Muscle of arm (tissue), 1 donor: ENCODE measurements at regions not wholly inside any gene's neighbourhood (a gene's known extent, or its start where the extent isn't known, plus 50 kb on each side); places are given as distances from the start of the nearest gene placed in this dataset.
"Not testable (repeated sequence)": the region's sequence is repeated elsewhere in the genome, so short reads cannot be mapped to it uniquely, and the experiment has no call there.

Experiments
- DNase-seq: peaks from one replicate; pipeline ENCODE4 v3.0.0-alpha.2; 2013

DNA sequence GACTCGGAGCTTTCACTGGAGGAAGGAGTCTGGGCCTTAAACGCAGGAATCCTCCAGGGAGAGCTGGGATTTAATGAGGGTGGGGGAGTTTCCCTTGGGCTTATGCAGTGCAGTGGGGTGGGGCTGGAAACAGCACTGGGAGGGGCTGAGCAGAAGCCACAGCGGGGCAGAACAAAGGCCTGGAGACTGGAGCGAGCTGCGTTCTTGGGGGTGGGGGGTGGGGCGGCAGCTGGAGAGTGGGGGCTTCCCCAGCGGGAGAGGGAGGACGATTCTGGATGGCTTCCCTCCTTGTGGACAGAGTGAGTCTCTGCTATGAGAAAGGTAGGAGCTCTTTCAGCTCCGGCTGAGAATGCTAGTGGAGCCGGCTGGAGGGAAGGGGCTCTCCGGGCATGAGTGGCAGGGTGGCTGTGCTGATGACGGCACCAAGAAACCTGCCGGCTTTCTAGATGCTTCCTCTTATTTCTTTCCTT is 406.0 kb downstream of the SEC14L1 start:
- no peak for DNase-seq

DNA sequence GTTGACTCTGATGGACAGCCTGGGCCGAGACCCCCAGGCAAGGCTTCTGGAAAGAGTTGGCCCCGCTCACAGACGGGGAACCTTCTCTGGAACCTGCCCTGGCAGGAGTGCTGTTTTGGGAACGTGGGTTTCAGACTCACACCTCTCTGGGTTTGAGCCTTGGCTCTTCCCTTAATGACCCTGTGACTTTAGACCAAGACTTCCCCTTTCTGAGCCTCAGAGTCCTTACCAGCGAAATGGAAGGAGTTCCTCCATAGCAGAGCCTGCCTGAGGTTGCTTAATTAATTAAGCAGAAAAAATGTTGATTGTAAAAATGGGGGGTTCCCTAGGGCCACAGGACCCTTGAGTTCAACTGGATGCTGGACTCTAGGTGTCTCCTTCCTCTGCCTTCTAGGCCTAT is 408.2 kb downstream of the SEC14L1 start:
- DNase-seq, result no peak

DNA sequence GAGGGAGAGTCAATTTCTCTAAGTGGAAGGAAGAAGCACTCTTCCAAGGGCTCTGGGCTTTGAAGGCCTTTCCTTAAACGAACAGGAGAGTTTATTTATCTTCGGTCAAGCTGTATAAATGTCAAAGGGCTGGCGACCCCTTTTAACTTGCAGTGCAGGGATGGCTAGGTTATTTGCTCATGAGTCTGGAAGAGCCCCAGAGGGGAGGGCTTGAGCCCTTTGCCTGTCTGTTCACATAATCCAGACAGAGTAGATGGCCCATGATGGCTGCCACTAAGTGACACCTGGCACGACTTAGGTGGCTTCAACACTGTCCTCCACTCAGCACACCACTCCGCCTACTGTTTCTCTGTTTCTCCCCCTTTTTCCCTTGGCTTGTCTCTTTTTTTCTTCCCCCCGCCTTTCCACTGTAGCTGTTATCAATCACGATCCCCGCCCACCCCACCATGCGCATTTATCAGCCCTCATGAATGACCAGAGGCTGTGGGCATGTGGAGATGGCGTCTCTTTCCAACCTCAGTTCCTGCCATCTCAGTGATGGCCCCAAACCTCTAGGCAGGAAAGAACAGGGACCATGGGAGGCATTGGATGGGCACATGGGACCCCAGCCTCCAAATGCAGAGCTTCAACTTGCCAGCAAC is 408.7 kb upstream of the TNRC6C start:
- no peak for DNase-seq

DNA sequence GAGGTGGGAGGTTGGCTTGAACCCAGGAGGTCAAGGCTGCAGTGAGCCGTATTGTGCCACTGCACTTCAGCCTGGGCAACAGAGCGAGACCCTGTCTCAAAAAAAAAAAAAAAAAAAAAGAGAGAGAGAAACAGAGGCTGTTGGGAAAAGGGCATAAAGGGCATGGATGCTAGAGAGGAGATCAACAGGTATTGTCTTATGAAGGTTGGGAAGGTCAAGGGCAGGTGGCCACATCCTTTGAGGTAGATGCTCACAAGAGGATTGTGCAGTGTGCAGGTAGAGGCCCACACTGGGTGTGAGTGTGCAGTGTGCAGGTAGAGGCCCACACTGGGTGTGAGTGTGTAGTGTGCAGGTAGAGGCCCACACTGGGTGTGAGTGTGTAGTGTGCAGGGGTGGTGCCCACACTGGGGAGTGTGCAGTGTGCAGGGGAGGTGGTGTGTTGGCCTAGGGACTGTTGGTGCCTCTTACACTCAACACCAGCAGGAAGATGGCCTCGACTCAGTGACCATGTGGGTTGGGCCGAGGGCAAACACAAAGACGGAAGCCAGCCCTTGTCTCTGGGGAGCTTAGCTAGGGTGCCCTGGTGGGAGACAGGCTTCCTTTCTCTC is 404.9 kb upstream of the TNRC6C start:
- DNase-seq, result no peak

DNA sequence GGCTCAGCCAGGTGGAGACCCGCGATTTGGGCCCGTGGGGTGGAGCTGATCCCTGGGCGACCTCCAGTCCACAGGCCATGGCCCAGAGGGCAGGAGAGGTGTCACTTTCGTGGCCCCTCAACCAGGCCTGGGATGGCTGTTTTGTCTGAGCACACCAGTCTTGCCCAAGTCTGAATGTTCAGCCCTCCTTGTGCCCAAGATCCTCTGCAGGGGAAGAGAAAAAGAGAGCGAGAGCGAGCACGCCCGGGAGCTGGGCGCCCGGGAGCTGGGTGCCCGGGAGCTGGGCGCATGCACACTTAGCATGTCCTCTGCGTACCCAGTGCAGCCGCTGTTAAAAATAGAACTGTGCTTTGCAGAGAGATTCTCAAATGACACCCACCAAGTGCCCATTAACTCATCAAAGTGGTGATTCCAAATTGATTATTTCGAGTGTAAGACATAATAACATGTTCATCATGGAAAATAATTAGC is 403.3 kb upstream of the TNRC6C start:
- DNase-seq, result no peak

DNA sequence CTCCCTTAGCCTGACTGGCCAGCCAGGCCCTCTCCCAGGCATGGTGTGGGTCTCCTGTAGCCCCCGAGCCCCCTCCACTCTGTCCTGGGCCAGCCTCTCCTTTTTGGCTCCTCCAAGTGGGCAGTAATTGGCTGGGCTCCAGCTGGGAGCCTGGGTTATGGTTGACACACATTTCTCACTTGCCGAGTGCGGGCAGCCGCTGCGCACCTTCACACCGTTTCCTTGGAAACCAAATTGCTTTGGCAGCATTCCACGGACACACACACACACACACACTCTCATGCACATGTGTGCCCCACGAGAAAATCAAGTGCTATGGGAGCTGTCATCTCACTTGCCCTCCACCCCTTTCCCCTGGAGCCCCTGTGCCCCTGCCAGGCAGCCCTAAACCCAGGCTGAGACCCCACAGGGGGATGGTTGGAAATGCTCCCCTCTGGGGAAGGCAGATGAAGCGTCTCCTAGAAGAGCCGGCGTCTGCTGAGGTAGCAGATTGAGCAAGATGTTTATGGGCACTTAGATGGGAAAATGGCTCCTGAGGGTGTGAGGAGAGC is 402.7 kb upstream of the TNRC6C start:
- DNase-seq, result peak; percentile 41

DNA sequence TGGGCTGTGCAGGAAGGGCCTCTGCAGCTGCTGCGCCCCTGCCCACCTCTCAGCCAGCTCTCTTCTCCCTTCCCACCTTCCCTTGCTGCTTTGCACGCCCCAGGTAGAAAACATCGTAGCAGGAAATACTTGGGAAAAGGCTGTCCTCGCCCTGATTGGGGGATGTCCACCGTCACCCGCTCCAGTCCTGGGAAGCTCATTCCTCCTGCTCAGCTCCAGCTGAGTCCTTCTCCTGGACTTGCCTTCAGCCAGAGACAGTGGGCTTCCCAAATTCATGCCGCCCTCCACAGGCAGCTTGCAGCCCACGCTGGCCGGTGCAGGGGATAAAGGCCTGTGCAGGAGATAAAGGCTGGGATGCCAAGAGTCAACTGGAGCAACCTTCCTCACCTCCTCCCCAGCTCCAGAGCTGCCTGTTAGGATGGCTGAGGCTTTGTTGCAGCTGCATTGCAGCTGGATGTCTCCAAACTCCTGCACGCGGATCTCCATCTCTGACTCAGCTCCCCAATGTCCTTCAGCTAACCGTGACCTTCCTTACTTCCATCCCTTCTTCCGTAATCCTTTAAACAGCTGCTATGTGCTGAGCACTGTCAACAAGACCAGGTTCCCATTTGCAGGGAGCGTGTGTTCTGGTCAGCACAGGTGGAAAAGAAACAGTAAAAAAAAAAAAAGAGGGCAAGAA is 402.0 kb upstream of the TNRC6C start:
- peak; percentile 43 for DNase-seq

DNA sequence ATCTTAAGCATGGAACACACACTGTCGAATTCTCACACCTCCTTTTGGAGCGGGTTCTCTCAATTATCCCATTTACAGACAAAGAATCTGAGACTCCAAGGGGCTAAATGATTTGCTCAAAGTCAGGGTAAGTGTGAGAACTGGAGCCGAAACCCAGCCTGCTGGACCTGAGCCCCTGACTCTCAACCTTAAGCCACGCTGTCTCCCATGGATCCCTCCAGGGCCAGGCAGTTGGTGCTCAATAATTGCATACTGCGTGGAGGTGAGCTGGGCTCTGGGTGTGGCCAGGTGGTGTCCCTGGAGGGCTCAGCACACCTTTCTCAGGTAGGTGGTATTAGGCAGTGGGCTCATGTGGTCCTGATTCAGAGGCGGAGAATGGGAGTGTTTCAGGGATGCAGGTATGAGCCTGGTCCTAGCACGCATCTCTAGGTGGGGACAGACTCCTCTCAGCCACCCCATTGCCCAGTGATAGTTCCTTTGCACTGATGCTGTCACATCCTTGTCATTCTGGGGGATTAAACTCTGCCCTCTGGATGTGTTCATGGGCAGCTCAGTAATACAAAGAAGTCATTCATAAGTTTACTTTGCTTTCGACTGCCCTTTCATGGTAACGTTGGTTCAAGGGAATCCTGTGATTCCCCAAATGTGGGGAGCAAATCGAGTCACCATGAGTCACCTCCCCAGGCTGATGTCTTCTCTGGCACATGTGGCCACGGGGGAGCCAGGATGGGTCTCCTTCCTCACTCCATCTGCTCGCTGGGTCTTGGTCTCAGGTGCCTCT is 399.5 kb upstream of the TNRC6C start:
- DNase-seq, result no peak

DNA sequence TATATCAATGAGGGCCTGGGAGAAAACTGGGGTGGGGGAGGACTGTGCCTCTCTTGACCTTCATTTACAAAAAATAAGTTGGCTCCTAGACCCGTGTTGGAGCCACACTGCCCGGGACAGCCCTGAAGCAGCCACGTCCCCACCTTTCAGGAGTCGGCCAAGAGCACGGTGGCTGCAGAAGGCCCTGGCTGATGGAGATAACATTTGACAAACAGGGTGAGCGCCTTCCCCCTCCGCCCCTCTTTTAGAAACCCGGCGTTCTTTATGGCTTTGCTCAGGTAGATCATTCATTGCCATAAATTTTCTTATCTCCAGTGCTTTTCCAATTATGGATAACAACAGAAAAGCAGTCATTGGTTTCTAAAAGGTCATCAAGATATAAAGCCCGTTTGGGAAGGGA is 398.1 kb upstream of the TNRC6C start:
- DNase-seq, result no peak

DNA sequence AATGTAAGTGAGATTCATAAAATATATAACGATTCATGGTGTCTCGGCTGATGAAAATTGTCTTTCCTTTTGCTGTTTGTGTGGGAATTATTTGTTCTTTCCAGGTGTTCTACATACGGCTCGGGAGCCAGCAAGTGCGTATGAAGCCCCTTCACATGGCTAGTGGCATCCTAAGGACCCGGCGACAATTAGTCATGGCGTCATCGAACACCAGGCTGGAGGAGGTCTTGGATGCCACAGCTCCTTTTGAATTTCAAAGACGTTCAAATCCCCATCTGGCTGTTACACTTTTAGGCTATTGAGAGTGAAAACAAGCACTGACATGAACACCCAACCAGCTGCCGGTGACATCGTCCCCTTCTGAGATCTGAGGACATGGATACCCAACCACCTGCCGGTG is 397.7 kb upstream of the TNRC6C start:
- no peak for DNase-seq

DNA sequence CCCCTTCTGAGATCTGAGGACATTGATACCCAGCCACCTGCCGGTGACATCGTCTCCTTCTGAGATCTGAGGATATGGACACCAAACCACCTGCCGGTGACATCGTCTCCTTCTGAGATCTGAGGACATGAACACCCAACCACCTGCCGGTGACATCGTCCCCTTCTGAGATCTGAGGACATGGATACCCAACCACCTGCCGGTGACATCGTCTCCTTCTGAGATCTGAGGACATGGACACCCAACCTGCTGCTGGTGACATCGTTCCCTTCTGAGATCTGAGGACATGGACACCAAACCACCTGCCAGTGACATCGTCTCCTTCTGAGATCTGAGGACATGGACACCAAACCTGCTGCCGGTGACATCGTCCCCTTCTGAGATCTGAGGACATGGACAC is 396.1 kb upstream of the TNRC6C start:
- DNase-seq, result not testable (repeated sequence)

DNA sequence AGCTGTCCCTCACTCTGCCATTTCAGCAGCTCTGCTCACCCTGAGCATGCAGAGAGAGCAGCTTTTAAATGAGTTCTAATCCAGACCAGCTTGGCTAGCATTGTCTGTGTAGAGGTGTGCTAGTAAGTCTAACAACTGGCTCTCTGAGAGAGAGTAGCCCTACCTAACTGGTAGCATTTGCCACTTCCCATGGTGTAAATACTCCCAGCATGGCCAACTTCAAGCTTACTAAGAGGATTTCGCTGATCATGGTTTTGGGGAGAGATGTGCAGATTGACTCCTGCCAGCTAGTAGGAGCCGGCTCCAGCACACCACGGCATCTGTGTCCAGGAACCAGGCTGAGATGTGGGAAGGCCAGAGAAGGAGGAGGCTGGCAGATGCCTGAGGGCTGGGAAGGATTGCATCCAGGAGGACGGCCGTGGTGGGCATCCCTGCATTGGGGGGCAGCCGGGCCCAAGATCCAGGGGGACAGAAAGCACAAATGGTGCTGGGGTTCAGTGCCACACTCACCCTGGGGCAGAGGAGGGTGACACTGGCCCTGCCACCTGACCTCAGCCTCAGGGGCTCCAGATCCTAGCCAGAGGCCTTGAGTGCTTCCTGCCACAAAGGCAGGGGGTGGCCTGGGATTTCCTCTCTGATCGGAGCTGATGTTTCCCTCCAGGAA is 394.9 kb upstream of the TNRC6C start:
- no peak for DNase-seq

DNA sequence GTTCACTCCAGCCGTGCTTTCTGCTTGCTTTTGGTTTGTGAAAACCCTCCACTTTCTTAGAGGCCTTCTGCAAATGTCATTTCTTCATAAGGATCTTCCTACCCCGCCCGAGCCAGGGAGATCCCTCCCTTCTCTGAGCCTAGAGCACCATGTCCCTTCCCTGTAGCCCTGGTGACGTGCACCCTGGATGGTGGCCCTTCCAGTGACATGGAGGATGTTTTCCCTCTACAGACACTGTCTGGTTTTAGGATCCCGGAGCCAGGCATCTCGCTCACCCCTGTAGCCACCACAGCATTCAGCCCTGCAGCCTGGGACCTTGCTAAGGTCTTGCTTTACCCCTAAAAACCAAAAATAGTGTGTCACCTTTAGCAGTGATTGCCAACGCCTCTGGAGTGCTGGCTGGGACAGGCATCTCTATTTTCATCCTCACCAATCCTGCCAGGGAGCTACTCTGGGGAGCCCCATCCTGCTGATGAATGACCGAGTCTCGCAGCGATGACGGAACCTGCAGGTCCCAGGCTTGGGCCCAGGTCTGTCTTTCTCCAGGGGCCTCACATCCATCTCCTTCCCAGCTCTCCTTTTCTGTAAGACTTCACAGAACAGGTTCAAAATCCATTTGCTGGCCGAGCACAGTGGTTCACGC is 394.1 kb upstream of the TNRC6C start:
- DNase-seq, result no peak

DNA sequence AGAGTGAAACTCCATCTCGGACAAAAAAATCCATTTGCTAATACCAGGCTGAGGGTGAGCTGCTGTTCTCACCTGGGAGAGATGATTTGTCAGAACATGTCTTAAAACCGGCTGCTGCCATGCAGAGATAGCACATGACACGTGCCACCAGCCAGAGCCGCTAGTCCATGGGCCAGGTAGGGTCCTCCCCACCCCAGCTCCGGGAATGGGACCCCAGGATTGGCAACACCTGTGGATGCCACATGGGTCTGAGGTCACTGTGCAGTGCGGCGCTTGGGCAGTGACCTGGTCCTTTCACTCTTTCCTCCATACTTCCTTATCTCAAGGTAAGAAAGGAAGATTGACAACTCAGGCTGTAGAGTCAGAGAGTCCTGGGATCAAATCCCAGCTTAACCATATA is 393.3 kb upstream of the TNRC6C start:
- no peak for DNase-seq

DNA sequence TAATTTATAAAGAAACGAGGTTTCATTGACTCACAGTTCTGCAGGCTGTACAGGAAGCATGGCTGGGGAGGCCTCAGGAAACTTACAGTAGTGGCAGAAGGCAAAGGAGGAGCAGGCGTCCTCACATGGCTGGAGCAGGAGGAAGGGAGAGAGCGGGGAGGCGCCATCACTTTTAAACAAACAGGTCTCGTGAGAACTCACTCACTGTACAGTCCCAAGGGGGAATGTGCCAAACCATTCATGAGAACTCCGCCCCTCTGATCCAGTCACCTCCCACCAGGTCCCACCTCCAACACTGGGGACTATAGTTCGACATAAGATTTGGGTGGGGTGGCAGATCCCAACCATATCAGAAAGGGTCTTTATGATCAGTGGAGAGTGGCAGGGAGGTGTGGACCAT is 392.4 kb upstream of the TNRC6C start:
- no peak for DNase-seq

DNA sequence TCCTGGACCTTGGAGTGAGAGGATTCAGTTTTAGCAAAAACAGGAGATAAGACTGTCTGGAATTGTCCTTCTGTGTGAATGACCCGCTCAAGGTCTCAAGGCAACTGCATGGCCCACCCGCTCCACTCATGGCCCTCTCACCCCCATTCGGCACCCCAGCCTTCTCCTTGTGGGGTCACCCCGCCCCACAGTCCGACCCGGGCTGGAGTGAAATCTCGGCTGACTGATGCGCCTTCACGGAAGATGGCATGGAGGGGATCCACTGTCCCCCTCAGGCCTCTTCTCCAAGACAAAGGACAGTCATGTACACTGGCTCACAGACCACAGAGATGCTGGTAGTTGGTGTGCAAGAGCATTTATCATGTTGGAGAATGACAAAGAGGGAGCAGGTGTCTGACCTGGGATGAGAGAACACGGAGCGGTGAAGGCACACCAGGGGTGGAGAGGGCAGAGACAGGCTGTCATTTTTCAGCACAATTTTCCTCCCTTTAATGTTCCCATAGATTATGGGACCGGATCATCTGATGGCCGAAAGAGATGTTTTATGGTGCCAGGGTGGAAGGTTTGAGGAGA is 391.9 kb upstream of the TNRC6C start:
- no peak for DNase-seq

DNA sequence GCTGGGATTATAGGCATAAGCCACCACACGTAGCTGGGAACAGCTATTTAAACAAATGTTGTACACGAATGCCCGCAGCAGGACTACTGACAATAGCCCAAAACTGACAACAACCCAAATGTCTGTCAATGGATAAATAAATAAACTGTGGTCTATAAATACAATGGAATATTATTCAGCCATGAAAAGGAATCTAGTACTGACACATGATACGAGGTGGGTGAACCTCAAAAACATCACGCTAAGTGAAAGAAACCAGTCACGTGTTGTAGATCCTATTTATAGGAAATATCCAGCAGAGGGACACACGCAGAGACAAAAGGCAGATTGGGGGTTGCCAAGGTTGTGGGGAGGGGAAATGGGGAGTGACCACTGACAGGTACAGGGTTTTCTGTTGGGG is 390.0 kb upstream of the TNRC6C start:
- DNase-seq, result no peak

DNA sequence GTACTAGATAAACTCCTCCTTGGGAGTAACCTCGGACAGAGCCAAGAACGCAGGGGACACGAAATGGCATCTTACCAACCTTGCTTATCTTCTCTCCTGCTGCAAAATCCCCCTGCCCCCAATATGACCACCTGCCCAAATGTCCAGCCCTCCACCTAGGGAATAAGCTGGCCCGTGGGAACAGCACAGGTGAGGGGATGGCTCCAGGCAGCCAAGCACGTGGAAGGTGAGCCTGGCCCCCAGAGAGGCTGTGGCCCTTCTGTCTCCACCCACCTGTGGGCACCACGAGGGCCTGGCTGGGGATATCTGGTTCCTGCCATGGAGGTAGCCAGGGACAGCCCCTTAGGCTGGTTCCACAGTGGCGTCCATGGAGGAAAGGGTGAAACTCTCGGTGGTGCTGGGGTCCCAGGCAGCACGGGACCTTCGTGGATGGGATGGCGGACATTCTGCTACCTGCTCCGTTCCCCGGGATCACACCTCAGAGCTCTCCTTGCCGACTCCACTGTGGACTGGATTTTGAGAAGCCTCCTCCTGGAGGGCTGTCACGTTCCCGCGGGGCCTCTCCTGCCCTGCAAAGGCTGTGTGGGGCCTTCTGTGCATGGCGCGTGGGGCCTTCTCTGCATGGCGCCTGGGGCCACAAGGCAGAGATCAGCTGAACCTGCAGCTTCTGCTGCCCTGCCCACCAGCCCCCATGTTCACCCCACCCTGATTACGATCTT is 388.5 kb upstream of the TNRC6C start:
- DNase-seq, result no peak

DNA sequence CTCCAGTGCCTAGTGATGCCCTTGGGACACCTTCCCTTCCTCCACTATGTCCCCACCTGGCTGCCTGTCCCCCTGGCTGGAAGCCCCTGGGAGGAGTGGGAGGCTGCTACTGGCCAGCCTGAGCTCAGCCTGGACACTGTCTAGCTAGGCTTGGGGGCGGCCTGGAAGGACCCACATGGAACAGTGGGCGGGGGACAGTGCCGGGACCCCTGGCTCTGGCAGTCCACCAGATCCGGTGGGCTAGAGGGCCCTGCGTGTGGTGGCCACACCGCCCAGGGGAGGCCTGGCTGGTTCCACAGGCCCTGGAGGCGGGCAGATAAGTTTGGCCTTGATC is 388.0 kb upstream of the TNRC6C start:
- DNase-seq, result no peak
